Transverse colon (tissue), 4 donors: ENCODE measurements at regions not wholly inside any gene's neighbourhood (a gene's known extent, or its start where the extent isn't known, plus 50 kb on each side); places are given as distances from the start of the nearest gene placed in this dataset.

Experiments
- DNase-seq: peaks from one replicate; pipeline ENCODE4 v3.0.0-alpha.2; 2019
- H3K27ac ChIP-seq, 4 donors: fragments of 200-600 bp; sonication (generic); 2 replicates each; pipeline ENCODE4 v1.5.1; 2016 to 2018; ENCODE audit warnings: inconsistent platforms in 4 of 4
- H3K27me3 ChIP-seq: fragments of 200-600 bp; sonication (generic); 2 replicates; pipeline ENCODE4 v1.5.1; 2017; ENCODE audit warnings: inconsistent platforms
- H3K36me3 ChIP-seq, 4 donors: fragments of 200-600 bp; sonication (generic); 2 replicates each; pipeline ENCODE4 v1.5.1; 2017 to 2019; ENCODE audit warnings: inconsistent platforms in 4 of 4
- H3K4me1 ChIP-seq, 4 donors: fragments of 200-600 bp; sonication (generic); 2 replicates each; pipeline ENCODE4 v1.5.1; 2017 to 2020; ENCODE audit warnings: inconsistent platforms in 4 of 4
- H3K4me3 ChIP-seq, 4 donors: fragments of 200-600 bp; sonication (generic); 1 replicate in 1 of 4; 2 replicates in 3 of 4; pipeline versions ENCODE4 v1.5.1 to v1.6.1; 2017 to 2019; ENCODE audit warnings: inconsistent platforms in 4 of 4
- H3K9me3 ChIP-seq, 2 donors: fragments of 200-600 bp; sonication (generic); 2 replicates each; pipeline ENCODE4 v1.5.1; 2017 to 2019; ENCODE audit warnings: inconsistent platforms in 2 of 2
- EP300 ChIP-seq: sonication (generic); formaldehyde crosslinking; IDR thresholded peaks from one replicate; pipeline ENCODE4 v1.6.1; 2017; ENCODE audit warnings: antibody characterized with exemption, low read depth
- POLR2A ChIP-seq: fragments of 450-650 bp; IDR thresholded peaks from one replicate; pipeline ENCODE4 v1.6.1; 2016; ENCODE audit warnings: antibody characterized with exemption, mild to moderate bottlenecking, moderate library complexity
- POLR2AphosphoS5 ChIP-seq, 3 donors: sonication (generic); formaldehyde crosslinking; IDR thresholded peaks; one replicate each; pipeline ENCODE4 v1.6.1; 2016; ENCODE audit warnings: antibody characterized with exemption in 3 of 3
- WGBS, 2 donors: methylation state at CpG; one replicate each; pipeline ENCODE4 v1.1.5; 2018; ENCODE audit warnings: low coverage in 1 of 2; 5-methylcytosine and 5-hydroxymethylcytosine counted together
- in situ Hi-C, 4 donors: fragments of 200-750 bp; cut with MboI; loops; one replicate each; pipeline versions ENCODE4 v1.15.0 to v1.15.1; 2017; ENCODE audit warnings: low sequenced_read_pairs in 3 of 4, low pct_ligation_motif_present in 1 of 4, low pct_unique_long_range_greater_than_20kb in 1 of 4
- intact Hi-C: fragments of 100-400 bp; cut with DNase I; formaldehyde crosslinking; loops from one replicate; pipeline ENCODE4 v1.15.1; 2023; ENCODE audit warnings: low total_unique reads
- TF ChIP-seq, protein P1 (sequence below), 5 experiments: fragments of 200-600 bp in 3 of 5; fragments of 450-650 bp in 2 of 5; sonication (generic) in 3 of 5; IDR thresholded peaks; 1 replicate in 2 of 5; 2 replicates in 3 of 5; pipeline ENCODE4 v1.5.1; 2016 to 2017; ENCODE audit warnings: antibody characterized with exemption in 5 of 5, inconsistent platforms in 3 of 5, mild to moderate bottlenecking in 2 of 5, moderate library complexity in 1 of 5

GRCh38 chr10:91049296-91049987, 128.6 kb upstream of the ANKRD1 start:
- TF ChIP-seq EP300 (no peak), POLR2AphosphoS5 (IDR thresholded peaks at IDR 0.05) (no peak), POLR2A (no peak)
- TF ChIP-seq, protein P1, sequence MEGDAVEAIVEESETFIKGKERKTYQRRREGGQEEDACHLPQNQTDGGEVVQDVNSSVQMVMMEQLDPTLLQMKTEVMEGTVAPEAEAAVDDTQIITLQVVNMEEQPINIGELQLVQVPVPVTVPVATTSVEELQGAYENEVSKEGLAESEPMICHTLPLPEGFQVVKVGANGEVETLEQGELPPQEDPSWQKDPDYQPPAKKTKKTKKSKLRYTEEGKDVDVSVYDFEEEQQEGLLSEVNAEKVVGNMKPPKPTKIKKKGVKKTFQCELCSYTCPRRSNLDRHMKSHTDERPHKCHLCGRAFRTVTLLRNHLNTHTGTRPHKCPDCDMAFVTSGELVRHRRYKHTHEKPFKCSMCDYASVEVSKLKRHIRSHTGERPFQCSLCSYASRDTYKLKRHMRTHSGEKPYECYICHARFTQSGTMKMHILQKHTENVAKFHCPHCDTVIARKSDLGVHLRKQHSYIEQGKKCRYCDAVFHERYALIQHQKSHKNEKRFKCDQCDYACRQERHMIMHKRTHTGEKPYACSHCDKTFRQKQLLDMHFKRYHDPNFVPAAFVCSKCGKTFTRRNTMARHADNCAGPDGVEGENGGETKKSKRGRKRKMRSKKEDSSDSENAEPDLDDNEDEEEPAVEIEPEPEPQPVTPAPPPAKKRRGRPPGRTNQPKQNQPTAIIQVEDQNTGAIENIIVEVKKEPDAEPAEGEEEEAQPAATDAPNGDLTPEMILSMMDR (IDR thresholded peaks at IDR 0.05) = no peak
- Histone ChIP-seq H3K36me3 (no peaks in the 10 kb centered on the region), H3K27ac (no peak overlapping the region), H3K4me1 (no peaks in the 10 kb centered on the region), H3K27me3 (no peaks in the 10 kb centered on the region), H3K4me3 (no peak overlapping the region), H3K9me3 (no peaks in the 10 kb centered on the region)
- 71 to 77% methylated on average over 1 to 2 of the region's 2 CpGs for WGBS, 2 donors
- DNase-seq = no peak
- in situ Hi-C loops = no loop called here
- intact Hi-C loops = no loop called here

- 77 to 81% methylated on average over 2 of the region's 2 CpGs for WGBS, 2 donors
- Histone ChIP-seq H3K36me3 (no peaks in the 10 kb centered on the region), H3K27me3 (no peaks in the 10 kb centered on the region), H3K4me3 (no peak overlapping the region), H3K4me1 (no peaks in the 10 kb centered on the region), H3K9me3 (no peaks in the 10 kb centered on the region), H3K27ac (no peak overlapping the region)
- no peak for TF ChIP-seq POLR2AphosphoS5 (IDR thresholded peaks at IDR 0.05)
- TF ChIP-seq EP300 = no peak
- TF ChIP-seq, protein P1 (IDR thresholded peaks at IDR 0.05) = no peak
- TF ChIP-seq POLR2A = no peak
- in situ Hi-C loops (no loop called here), intact Hi-C loops (no loop called here)
- DNase-seq = no peak
These were observed 129.1 kb upstream of the ANKRD1 start for GRCh38 chr10:91049988-91050360.

- Histone ChIP-seq H3K27me3 (no peaks in the 10 kb centered on the region), H3K4me1 (no peaks in the 10 kb centered on the region), H3K4me3 (no peak overlapping the region), H3K36me3 (no peaks in the 10 kb centered on the region), H3K9me3 (no peaks in the 10 kb centered on the region), H3K27ac (no peak overlapping the region)
- intact Hi-C loops = no loop called here
- TF ChIP-seq, protein P1 (IDR thresholded peaks at IDR 0.05) = no peak
- TF ChIP-seq EP300 (no peak), POLR2AphosphoS5 (IDR thresholded peaks at IDR 0.05) (no peak)
- no peak for DNase-seq
- WGBS, 2 donors = 91 to 92% methylated on average over 3 to 6 of the region's 6 CpGs
- in situ Hi-C loops = no loop called here
These were observed 129.6 kb upstream of the ANKRD1 start for GRCh38 chr10:91050371-91051034.

DNA sequence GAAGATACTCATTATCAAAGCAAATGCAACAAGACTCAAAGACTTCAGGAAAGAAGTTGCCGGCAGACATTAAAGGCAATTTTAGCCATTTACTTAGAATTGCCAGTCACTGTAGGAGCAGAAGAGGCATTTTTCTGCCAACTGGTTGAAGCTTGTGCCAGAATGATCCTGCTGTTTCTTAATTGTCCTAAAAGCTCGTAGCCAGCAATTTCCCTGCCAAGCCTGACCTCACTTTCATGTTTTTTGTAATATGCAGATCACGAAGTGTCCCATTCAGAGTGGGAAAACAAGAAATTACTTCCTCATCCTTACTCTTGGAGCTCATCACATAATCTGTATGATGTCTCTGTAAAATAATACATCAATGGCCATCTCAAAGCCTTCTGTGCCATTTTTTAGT, 130.9 kb upstream of the ANKRD1 start:
- Histone ChIP-seq H3K4me1 (no peaks in the 10 kb centered on the region), H3K27me3 (no peaks in the 10 kb centered on the region), H3K9me3 (no peaks in the 10 kb centered on the region), H3K4me3 (no peak overlapping the region), H3K27ac (no peak overlapping the region), H3K36me3 (no peaks in the 10 kb centered on the region)
- peak; percentile 14 for DNase-seq
- 31 to 46% methylated on average over 3 of the region's 3 CpGs for WGBS, 2 donors
- in situ Hi-C loops = no loop called here
- intact Hi-C loops = no loop called here
- TF ChIP-seq POLR2AphosphoS5 (IDR thresholded peaks at IDR 0.05) (no peak), POLR2A (no peak), EP300 (no peak)
- TF ChIP-seq, protein P1 (IDR thresholded peaks at IDR 0.05) = no peak
